Fibroblast of lung (primary cell): ENCODE measurements at regions not wholly inside any gene's neighbourhood (a gene's known extent, or its start where the extent isn't known, plus 50 kb on each side); places are given as distances from the start of the nearest gene placed in this dataset.

Source experiments
- DNase-seq, 2 donors: peaks; one replicate each; pipeline versions ENCODE4 v3.0.0 to v3.0.0-alpha.2; 2010; ENCODE audit warnings: low read depth in 2 of 2
- H2AFZ ChIP-seq: 2 replicates; pipeline ENCODE4 v1.5.1; 2012; ENCODE audit warnings: low read length, control low read depth, inconsistent platforms
- H3K27ac ChIP-seq: 2 replicates; pipeline ENCODE4 v1.5.1; 2011; ENCODE audit warnings: low read length, control low read depth; ENCODE audit not compliant: insufficient read depth
- H3K27me3 ChIP-seq: 2 replicates; pipeline ENCODE4 v1.5.1; 2011; ENCODE audit warnings: mild to moderate bottlenecking, low read length; ENCODE audit not compliant: control insufficient read depth, insufficient read depth
- H3K36me3 ChIP-seq: 2 replicates; pipeline ENCODE4 v1.5.1; 2011; ENCODE audit warnings: low read length; ENCODE audit not compliant: control insufficient read depth, insufficient read depth
- H3K4me1 ChIP-seq: 2 replicates; pipeline ENCODE4 v1.5.1; 2011; ENCODE audit warnings: low read length; ENCODE audit not compliant: control insufficient read depth, insufficient read depth; ENCODE audit errors: extremely low read depth
- H3K4me2 ChIP-seq: 2 replicates; pipeline ENCODE4 v1.5.1; 2011; ENCODE audit warnings: low read length, control low read depth; ENCODE audit not compliant: insufficient read depth; ENCODE audit errors: extremely low read depth
- H3K4me3 ChIP-seq, 4 experiments: fragments of 200-600 bp in 1 of 4; sonication (generic) in 1 of 4; replicated peaks in 1 of 4; 2 replicates each; pipeline ENCODE4 v1.5.1; 2011 to 2016; ENCODE audit warnings: low read length in 4 of 4, low read depth in 3 of 4, mild to moderate bottlenecking in 3 of 4, control low read depth in 2 of 4, inconsistent platforms in 1 of 4, mixed read lengths in 1 of 4; ENCODE audit not compliant: insufficient read depth in 1 of 4; ENCODE audit errors: control extremely low read depth in 1 of 4
- H3K79me2 ChIP-seq: 2 replicates; pipeline ENCODE4 v1.5.1; 2012; ENCODE audit warnings: mild to moderate bottlenecking, low read length, inconsistent platforms; ENCODE audit not compliant: control insufficient read depth, insufficient read depth
- H3K9ac ChIP-seq: 2 replicates; pipeline ENCODE4 v1.5.1; 2011; ENCODE audit warnings: mild to moderate bottlenecking, low read length, control low read depth; ENCODE audit not compliant: insufficient read depth
- H3K9me3 ChIP-seq: 2 replicates; pipeline ENCODE4 v1.5.1; 2012; ENCODE audit warnings: low read depth, low read length; ENCODE audit not compliant: control insufficient read depth, insufficient read depth
- H4K20me1 ChIP-seq: 2 replicates; pipeline ENCODE4 v1.5.1; 2011; ENCODE audit warnings: low read length; ENCODE audit not compliant: control insufficient read depth, insufficient read depth; ENCODE audit errors: extremely low read depth
- CTCF ChIP-seq, 2 donors: IDR thresholded peaks in 1 of 2; conservative IDR thresholded peaks in 1 of 2; 1 replicate in 1 of 2; 2 replicates in 1 of 2; pipeline ENCODE4 v1.5.1; 2011 to 2012; ENCODE audit warnings: low read length in 2 of 2, control low read depth in 1 of 2, inconsistent platforms in 1 of 2, low read depth in 1 of 2, mild to moderate bottlenecking in 1 of 2
- EZH2 ChIP-seq: IDR thresholded peaks from 2 replicates; pipeline ENCODE4 v1.5.1; 2012; ENCODE audit warnings: low read length, control low read depth, mild to moderate bottlenecking; ENCODE audit errors: missing control alignments

GRCh38 chr2:106703161-106703560 is 182.8 kb downstream of the ST6GAL2 start:
- no peak overlapping the region for H3K27ac ChIP-seq
- H3K9ac ChIP-seq: no peak overlapping the region
- H3K9me3 ChIP-seq: no peaks in the 10 kb centered on the region
- no peak for DNase-seq
- no peaks in the 10 kb centered on the region for H3K36me3 ChIP-seq
- TF ChIP-seq CTCF (conservative IDR thresholded peaks at IDR 0.05 in 1 of 2, IDR thresholded peaks at IDR 0.05 in 1 of 2; ENCODE audit: low read depth in 1 of 2, low read length in 2 of 2) (no peak), EZH2 (no peak)
- H3K27me3 ChIP-seq: no peaks in the 10 kb centered on the region
- H3K4me3 ChIP-seq: no peak overlapping the region
- H4K20me1 ChIP-seq: no peaks in the 10 kb centered on the region
- no peak overlapping the region for H3K4me2 ChIP-seq
- no peaks in the 10 kb centered on the region for H3K79me2 ChIP-seq
- H3K4me1 ChIP-seq: no peaks in the 10 kb centered on the region
- no peak overlapping the region for H2AFZ ChIP-seq

GRCh38 chr2:106704798-106705197 is 181.2 kb downstream of the ST6GAL2 start:
- DNase-seq: no peak
- Histone ChIP-seq H3K79me2 (no peaks in the 10 kb centered on the region), H3K27ac (no peak overlapping the region), H3K27me3 (no peaks in the 10 kb centered on the region), H3K4me3 (no peak overlapping the region), H3K9ac (no peak overlapping the region), H3K9me3 (no peaks in the 10 kb centered on the region), H4K20me1 (no peaks in the 10 kb centered on the region), H3K36me3 (no peaks in the 10 kb centered on the region), H3K4me1 (no peaks in the 10 kb centered on the region), H2AFZ (no peak overlapping the region), H3K4me2 (no peak overlapping the region)
- TF ChIP-seq EZH2 (no peak), CTCF (conservative IDR thresholded peaks at IDR 0.05 in 1 of 2, IDR thresholded peaks at IDR 0.05 in 1 of 2; ENCODE audit: low read depth in 1 of 2, low read length in 2 of 2) (no peak)

GRCh38 chr2:106705877-106706276 is 180.1 kb downstream of the ST6GAL2 start:
- Histone ChIP-seq H3K9me3 (no peaks in the 10 kb centered on the region), H3K4me1 (no peaks in the 10 kb centered on the region), H3K27ac (no peak overlapping the region), H3K4me2 (no peak overlapping the region), H3K27me3 (no peaks in the 10 kb centered on the region), H3K9ac (no peak overlapping the region), H4K20me1 (no peaks in the 10 kb centered on the region), H3K36me3 (no peaks in the 10 kb centered on the region), H3K4me3 (no peak overlapping the region), H2AFZ (no peak overlapping the region), H3K79me2 (no peaks in the 10 kb centered on the region)
- no peak for DNase-seq
- TF ChIP-seq EZH2 (no peak), CTCF (conservative IDR thresholded peaks at IDR 0.05 in 1 of 2, IDR thresholded peaks at IDR 0.05 in 1 of 2; ENCODE audit: low read depth in 1 of 2, low read length in 2 of 2) (no peak)
